ENCODE measurements at regions not wholly inside any gene's neighbourhood (a gene's known extent, or its start where the extent isn't known, plus 50 kb on each side); places are given as distances from the start of the nearest gene placed in this dataset.

DNA sequence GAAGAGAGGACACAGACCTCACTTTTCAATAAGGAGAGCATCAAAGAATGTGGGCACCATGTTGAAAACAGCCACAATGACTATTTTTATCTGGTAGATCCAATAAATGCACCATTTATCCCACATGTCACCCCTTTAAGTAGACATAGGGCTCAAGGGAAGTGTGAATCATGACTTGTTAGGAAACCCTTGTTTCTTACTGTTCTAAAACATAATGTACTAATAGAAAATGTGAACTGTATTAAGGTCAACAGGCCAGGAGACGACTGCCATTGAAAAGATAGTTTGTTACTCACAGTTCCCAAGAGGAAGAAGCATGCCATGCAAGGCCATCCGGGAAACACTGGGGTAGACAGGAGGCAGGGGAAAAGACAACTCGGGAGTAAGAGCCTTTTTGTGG is 137.7 kb downstream of the EN1 start:
- DNase-seq (ENCODE audit: low read depth) = peak; percentile 22
- TF ChIP-seq, protein P1, sequence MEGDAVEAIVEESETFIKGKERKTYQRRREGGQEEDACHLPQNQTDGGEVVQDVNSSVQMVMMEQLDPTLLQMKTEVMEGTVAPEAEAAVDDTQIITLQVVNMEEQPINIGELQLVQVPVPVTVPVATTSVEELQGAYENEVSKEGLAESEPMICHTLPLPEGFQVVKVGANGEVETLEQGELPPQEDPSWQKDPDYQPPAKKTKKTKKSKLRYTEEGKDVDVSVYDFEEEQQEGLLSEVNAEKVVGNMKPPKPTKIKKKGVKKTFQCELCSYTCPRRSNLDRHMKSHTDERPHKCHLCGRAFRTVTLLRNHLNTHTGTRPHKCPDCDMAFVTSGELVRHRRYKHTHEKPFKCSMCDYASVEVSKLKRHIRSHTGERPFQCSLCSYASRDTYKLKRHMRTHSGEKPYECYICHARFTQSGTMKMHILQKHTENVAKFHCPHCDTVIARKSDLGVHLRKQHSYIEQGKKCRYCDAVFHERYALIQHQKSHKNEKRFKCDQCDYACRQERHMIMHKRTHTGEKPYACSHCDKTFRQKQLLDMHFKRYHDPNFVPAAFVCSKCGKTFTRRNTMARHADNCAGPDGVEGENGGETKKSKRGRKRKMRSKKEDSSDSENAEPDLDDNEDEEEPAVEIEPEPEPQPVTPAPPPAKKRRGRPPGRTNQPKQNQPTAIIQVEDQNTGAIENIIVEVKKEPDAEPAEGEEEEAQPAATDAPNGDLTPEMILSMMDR (IDR thresholded peaks at IDR 0.05; ENCODE audit: low read length, missing control alignments) = no peak

DNA sequence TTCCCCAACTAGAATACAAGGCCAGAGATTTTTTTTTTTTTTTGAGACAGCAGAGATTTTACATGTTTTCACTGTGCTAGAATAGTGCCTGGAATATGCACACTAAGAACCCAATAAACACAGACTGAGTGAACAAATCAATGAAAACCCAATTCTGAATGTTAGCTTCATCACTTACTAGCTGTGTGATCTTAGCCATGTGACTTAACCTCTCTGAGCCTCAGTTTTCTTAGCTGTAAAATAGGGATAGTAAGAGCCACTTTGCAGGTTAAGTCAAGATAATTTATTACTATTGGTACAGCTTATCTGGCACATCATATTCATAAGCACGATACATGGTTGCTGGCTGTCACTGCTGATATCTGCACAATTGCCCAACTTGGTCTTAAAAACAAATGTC is 140.6 kb downstream of the EN1 start:
- H3K4me3 ChIP-seq (replicated peaks; ENCODE audit: low read depth, low read length) = no peak overlapping the region
- DNase-seq (ENCODE audit: low read depth) = no peak
- TF ChIP-seq, protein P1 (IDR thresholded peaks at IDR 0.05; ENCODE audit: low read length, missing control alignments) = no peak

More for the DNA sequence above, 137.7 kb downstream of the EN1 start:
- no peak overlapping the region for H3K4me3 ChIP-seq (replicated peaks; ENCODE audit: low read depth, low read length)

DNA sequence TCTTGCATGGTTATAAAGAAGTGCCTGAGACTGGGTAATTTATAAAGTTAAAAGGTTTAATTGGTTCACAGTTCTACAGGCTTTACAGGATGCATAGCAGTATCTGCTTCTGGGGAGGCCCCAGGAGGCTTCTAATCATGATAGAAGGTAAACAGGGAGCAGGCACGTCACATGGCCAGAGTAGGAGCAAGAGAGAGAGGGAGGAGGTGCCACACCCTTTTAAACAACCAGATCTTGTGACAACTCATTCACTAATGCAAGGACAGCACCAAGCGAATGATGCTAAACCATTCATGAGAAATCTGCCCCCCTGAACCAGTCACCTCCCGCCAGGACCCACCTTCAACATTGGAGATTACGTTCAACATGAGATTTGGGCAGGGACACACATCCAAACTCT is 141.1 kb downstream of the EN1 start:
- TF ChIP-seq, protein P1 (IDR thresholded peaks at IDR 0.05; ENCODE audit: low read length, missing control alignments) = no peak
- no peak for DNase-seq (ENCODE audit: low read depth)
- no peak overlapping the region for H3K4me3 ChIP-seq (replicated peaks; ENCODE audit: low read depth, low read length)

DNA sequence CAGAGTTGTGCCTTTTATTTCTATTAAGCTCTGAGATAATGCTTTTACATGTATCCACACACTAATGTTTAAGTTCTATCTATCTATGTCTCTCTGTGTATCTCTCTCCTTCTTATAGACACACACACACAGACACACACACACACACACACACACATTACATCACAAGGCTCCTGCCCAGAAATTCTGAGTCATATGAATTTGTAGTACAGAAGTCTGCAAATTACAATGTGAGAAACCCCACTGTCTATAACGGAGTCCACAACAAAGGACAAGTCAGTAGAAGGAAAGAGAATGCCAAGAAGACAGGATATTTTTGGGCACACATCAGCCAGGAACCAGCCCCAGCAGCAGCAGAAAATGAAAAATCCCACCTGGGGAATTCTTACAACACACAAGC is 142.4 kb downstream of the EN1 start:
- DNase-seq (ENCODE audit: low read depth) = peak; percentile 74
- TF ChIP-seq, protein P1 (IDR thresholded peaks at IDR 0.05; ENCODE audit: low read length, missing control alignments) = no peak
- H3K4me3 ChIP-seq (replicated peaks; ENCODE audit: low read depth, low read length) = no peak overlapping the region

DNA sequence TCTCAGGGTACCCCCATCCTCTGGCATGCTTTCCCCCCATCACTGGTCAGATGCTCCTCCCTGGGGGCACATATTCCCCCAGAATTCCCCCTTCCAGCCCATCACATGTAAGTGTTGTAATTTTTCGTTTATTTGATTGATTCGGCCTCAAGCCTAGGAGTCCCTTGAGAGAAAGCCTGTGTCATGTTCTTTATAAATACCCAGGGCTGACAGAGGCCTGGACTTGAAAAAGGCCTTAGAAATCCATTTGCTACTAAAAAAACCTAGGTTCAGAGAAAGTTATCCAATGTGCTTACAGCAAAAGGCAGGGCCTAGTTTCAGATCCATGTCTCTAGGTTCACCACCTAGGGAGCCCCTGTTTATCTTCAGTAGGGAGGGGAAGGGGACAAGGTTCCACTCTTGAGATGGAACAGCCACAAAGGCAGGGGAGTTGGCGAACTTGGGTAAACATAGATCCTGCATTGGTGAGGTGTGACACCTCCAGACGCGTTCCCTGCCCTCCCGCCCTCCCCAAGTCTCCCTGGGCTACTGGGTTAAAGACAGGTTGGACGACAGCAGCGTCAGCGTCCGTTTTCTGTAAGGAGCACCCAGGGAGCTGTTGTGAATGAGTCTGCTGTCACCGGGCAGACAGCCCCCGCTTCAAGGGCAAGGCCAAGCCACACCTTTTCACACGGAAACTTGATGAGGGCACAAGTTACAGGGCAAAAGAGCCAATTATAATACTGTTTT is 147.8 kb downstream of the EN1 start:
- DNase-seq (ENCODE audit: low read depth) = no peak
- no peak overlapping the region for H3K4me3 ChIP-seq (replicated peaks; ENCODE audit: low read depth, low read length)
- TF ChIP-seq, protein P1 (IDR thresholded peaks at IDR 0.05; ENCODE audit: low read length, missing control alignments) = no peak

DNA sequence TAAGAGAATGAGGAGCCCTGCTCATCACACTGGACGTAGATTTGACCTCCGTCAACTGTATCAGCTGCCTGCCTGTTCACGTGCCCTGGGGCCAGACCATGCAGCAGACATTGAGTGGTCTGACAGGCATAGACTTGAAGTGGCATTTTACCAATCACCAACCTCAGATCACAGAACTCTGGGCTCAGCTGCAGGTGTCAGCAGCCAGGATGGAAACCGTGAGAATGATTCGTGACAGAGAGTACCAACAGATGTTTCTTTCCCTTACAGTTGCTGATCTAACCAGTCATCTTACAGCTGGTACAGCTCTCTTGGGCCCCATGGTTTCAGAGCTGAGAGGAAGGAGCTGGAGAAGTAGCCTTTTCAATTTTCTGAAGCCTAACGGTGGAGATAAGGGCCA is 148.9 kb downstream of the EN1 start:
- H3K4me3 ChIP-seq (replicated peaks; ENCODE audit: low read depth, low read length) = no peak overlapping the region
- DNase-seq (ENCODE audit: low read depth) = no peak
- TF ChIP-seq, protein P1 (IDR thresholded peaks at IDR 0.05; ENCODE audit: low read length, missing control alignments) = no peak

DNA sequence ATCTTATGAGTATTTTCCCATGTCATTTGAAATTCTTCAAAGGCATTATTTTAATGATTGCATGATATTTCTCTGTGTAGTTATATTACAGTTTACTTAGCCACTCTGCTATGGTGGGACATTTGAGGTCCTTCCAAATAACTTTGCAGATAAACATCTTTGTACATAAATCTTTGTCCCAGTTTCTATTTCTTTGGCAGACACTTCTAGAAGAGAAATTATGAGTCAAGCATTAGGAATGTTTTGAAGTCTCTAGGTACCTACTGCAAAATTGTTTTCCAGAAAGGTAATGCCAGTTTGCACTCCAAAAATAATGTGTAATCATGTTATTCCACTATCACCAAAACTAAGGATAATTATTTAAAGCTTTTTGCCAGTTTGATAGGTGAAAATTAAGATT is 149.7 kb downstream of the EN1 start:
- TF ChIP-seq, protein P1 (IDR thresholded peaks at IDR 0.05; ENCODE audit: low read length, missing control alignments) = no peak
- peak; percentile 33 for DNase-seq (ENCODE audit: low read depth)
- H3K4me3 ChIP-seq (replicated peaks; ENCODE audit: low read depth, low read length) = no peak overlapping the region

Measured in fibroblast of pulmonary artery (primary cell).